KMS-11 (cell line): ENCODE measurements at regions not wholly inside any gene's neighbourhood (a gene's known extent, or its start where the extent isn't known, plus 50 kb on each side); places are given as distances from the start of the nearest gene placed in this dataset.
"Not testable (repeated sequence)": the region's sequence is repeated elsewhere in the genome, so short reads cannot be mapped to it uniquely, and the experiment has no call there.

Experiments used
- H2AFZ ChIP-seq: fragments of 200-600 bp; sonication (generic); 2 replicates; pipeline ENCODE4 v1.6.1; 2016; ENCODE audit warnings: antibody characterized with exemption, mixed run types, low read depth
- H3K27ac ChIP-seq: fragments of 200-600 bp; sonication (generic); 2 replicates; pipeline ENCODE4 v1.6.1; 2016; ENCODE audit warnings: mild to moderate bottlenecking, mixed run types
- H3K27me3 ChIP-seq: fragments of 200-600 bp; sonication (generic); 2 replicates; pipeline ENCODE4 v1.6.1; 2017; ENCODE audit warnings: mild to moderate bottlenecking, low read depth, mixed run types, moderate library complexity; ENCODE audit not compliant: insufficient read depth
- H3K36me3 ChIP-seq: fragments of 200-600 bp; sonication (generic); 2 replicates; pipeline ENCODE4 v1.6.1; 2017; ENCODE audit warnings: mild to moderate bottlenecking, mixed run types; ENCODE audit not compliant: insufficient read depth
- H3K4me1 ChIP-seq: fragments of 200-600 bp; sonication (generic); 2 replicates; pipeline ENCODE4 v1.6.1; 2016; ENCODE audit warnings: mild to moderate bottlenecking, low read depth, mixed run types; ENCODE audit not compliant: poor library complexity, severe bottlenecking
- H3K4me2 ChIP-seq: fragments of 200-600 bp; sonication (generic); 2 replicates; pipeline ENCODE4 v1.7.0; 2016; ENCODE audit warnings: mild to moderate bottlenecking, mixed run types
- H3K4me3 ChIP-seq: fragments of 200-600 bp; sonication (generic); IDR thresholded peaks from 2 replicates; pipeline ENCODE4 v1.6.1; 2017; ENCODE audit warnings: low read depth, low read length, mixed read lengths; ENCODE audit not compliant: insufficient read depth
- H3K79me2 ChIP-seq: fragments of 200-600 bp; sonication (generic); 2 replicates; pipeline ENCODE4 v1.6.1; 2016; ENCODE audit warnings: low read depth, mixed run types; ENCODE audit not compliant: insufficient read depth
- H3K9ac ChIP-seq: fragments of 200-600 bp; sonication (generic); 2 replicates; pipeline ENCODE4 v1.6.1; 2016; ENCODE audit warnings: mild to moderate bottlenecking, mixed run types
- H4K20me1 ChIP-seq: fragments of 200-600 bp; sonication (generic); 2 replicates; pipeline ENCODE4 v1.6.1; 2016; ENCODE audit warnings: mild to moderate bottlenecking, mixed run types; ENCODE audit not compliant: insufficient read depth

DNA sequence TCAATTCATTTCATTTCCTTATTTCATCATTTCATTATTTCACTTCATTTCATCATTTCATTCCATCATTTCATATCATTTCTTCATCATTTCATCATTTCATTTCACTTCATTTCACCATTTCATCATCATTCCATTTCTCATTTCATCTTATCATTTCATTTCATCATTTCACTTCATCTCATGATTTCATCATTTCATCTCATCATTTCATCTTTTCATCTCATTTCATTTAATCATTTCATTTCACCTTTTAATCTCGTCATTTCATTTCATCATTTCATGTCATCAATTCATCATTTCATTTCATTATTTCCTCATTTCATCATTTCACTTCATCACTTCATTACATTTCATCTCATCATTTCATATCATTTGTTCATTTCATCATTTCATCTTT, 177.4 kb downstream of the ZNF92 start:
- H3K4me2 ChIP-seq, H4K20me1 ChIP-seq, H3K4me1 ChIP-seq, H3K4me3 ChIP-seq, H3K9ac ChIP-seq, H2AFZ ChIP-seq, H3K79me2 ChIP-seq, H3K36me3 ChIP-seq, H3K27me3 ChIP-seq, H3K27ac ChIP-seq: not testable (repeated sequence)

DNA sequence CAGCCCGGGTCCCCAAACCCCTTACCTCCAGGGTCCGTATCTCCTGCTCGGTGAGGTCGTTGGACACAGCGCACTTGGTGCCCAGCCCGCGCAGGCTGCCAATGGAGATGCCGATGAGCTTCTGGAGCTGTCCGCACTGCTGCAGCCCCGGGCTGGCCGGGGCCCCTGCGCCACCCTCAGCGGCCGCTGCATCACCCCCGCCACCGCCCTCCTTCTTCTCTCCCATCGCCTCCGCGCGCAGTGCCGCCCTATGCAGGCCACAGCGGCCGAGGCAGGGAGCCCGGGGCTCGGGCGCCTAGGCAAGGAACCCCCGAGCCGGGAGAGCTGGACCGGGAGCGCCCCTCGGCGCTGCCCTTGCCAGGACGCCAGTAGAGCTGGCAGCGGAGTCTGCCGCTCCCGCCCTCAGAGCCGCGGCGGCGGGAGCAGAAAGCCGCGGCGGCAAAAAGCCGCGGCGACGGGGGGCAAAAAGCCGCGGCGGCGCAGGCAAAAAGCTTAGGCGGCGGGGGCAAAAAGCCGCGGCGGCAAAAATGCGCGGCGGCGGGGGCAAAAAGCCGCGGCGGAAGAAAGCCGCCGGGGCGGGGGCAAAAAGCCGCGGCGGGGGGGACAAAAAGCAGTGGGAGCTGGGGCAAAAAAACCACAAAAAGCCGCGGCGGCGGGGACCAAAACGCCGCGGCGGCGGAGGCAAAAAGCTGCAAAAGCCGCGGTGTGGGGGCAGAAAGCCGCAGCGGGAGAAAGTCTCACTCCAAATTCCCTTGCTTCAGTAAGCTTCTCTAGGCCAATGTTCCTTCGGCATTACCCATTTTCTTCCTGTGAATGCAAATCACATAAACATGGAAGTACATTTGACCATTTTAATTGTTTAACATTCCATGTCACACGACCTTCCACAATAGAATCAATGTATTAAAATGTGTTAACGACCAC, 181.2 kb downstream of the ZNF92 start:
- H3K79me2 ChIP-seq, H3K9ac ChIP-seq, H3K27me3 ChIP-seq, H3K4me2 ChIP-seq, H2AFZ ChIP-seq, H3K27ac ChIP-seq, H3K4me3 ChIP-seq, H3K4me1 ChIP-seq, H3K36me3 ChIP-seq, H4K20me1 ChIP-seq: not testable (repeated sequence)

DNA sequence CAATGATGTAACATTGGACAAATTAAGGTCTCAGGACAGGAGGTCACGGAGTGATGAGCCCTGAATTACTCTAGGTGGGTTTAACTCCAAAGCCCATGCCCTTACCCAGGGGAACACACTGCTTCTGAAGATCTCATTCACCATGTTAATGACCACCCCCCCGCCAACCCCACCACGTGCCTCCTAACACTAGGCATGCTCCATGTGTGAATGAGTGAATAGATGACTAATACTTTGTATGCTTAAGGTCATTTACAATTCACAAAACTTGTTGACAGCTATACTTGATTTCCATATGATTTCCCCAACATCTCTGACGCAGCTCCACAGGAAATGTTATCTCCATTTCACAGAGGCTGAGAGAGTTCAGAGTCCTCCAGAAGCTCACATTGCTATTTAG, 184.9 kb downstream of the ZNF92 start:
- H3K4me1 ChIP-seq, H3K79me2 ChIP-seq, H3K4me2 ChIP-seq, H3K27ac ChIP-seq, H3K9ac ChIP-seq, H3K4me3 ChIP-seq, H3K36me3 ChIP-seq, H2AFZ ChIP-seq, H4K20me1 ChIP-seq, H3K27me3 ChIP-seq: not testable (repeated sequence)

DNA sequence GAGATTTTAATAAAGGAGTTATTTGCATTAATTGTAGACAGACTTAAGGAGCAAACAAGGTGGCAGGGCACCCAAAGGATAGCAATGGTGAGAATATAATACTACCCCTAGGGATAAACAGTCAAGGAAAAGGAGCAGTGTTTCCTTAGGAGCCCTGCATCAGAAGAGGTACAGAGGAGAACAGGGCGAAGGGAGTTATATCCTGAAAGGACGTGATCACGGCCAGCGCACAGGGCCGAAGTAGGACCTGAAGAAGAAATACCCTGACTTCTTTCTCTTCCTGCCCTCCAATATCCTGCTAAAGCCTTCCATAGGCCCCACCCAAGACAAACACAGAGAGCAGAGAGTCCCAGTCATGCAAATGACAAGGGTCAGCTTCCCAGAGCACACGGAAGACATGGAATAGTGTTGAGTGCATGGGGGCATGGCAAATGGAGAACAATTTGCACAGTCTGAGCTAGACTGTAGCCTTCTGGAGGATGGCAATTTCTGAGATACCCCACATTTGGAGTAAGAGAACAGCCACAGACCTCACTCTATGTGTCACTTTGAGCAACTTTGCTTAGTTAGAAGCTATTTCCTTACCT, 188.2 kb downstream of the ZNF92 start:
- H3K79me2 ChIP-seq, H3K4me3 ChIP-seq, H3K27ac ChIP-seq, H3K4me2 ChIP-seq, H4K20me1 ChIP-seq, H3K4me1 ChIP-seq, H3K9ac ChIP-seq, H3K36me3 ChIP-seq, H3K27me3 ChIP-seq, H2AFZ ChIP-seq: not testable (repeated sequence)

DNA sequence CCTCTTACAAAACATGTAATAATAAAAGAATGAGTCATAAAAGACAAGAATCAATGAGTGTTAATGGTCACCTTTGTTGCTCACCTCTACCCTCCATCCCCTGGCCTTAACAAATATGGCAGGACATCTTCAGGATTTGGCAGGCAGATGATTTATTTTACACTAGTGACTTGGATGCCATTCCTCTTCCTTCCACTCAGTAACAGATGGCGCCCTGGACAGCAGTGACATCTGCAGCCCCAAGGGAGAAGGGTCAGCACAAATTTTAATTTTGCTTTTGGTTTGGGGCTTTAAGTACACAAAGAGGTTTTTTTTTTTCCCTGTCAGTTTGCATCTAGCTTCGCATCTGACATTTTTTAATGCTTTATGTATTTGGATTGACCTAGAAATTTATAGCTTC, 188.9 kb downstream of the ZNF92 start:
- not testable (repeated sequence) for H3K4me2 ChIP-seq, H3K9ac ChIP-seq, H3K27me3 ChIP-seq, H3K27ac ChIP-seq, H3K4me3 ChIP-seq, H3K4me1 ChIP-seq, H3K36me3 ChIP-seq, H3K79me2 ChIP-seq, H2AFZ ChIP-seq, H4K20me1 ChIP-seq

DNA sequence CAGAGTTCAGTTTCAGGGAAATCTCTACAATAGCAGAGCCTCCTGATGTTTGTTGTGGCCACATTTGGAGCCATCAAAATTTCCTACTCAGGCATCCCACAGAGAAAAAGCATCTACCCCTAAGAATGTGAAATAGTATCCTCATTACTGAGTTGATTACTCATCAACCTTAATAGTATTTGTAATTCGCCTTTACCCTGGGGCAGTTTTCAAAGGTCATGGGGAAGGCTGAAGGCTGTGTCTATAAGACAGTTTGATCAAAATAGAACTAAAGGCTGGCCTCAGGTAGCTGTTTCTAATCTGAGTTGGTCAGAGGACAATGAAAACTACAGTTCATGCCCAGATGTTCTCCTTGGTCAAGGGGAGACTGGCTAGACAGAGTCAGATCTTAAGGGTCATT, 189.7 kb downstream of the ZNF92 start:
- not testable (repeated sequence) for H2AFZ ChIP-seq, H3K4me1 ChIP-seq, H3K27ac ChIP-seq, H3K27me3 ChIP-seq, H3K79me2 ChIP-seq, H3K4me3 ChIP-seq, H3K9ac ChIP-seq, H3K36me3 ChIP-seq, H4K20me1 ChIP-seq, H3K4me2 ChIP-seq

DNA sequence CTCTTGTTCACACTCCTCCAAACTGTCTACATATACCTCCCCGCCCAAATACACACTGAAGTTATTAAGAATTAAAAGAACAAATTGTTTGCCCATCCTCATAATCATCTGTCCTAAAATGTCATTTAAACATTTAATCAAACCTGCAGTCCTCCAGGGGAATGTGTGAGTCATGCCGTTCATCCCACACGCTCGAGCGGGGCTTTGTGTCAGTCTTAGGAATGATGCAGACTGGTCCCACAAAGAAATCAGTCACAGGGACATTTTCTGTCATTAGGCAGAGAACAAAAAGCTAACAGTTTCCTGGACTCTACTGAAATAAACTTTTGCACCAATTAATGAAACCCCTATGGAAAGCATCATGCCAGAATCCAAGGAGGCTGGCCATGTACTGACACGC, 194.6 kb downstream of the ZNF92 start:
- H3K4me2 ChIP-seq, H4K20me1 ChIP-seq, H3K27me3 ChIP-seq, H3K27ac ChIP-seq, H3K79me2 ChIP-seq, H3K36me3 ChIP-seq, H3K4me3 ChIP-seq, H3K4me1 ChIP-seq, H2AFZ ChIP-seq, H3K9ac ChIP-seq: not testable (repeated sequence)

DNA sequence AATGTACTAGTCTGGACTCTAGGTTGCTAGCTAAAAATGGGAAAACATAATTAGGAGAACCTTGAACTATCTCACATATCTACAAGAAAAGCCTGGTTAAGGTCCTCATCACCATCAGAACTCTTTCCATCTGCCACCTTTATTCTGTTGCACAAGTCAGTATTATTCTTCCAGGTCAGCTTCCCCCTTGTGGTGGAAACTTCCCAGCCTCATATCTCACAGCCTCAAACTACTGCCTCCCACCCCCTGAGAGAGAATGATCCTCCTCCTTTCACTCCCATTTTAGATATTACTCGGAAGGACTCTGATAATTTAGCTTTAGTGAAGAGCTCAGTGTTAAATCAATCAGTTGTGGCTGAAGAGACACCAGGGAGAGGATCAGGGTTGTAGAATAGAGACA, 197.3 kb downstream of the ZNF92 start:
- H3K4me3 ChIP-seq, H3K9ac ChIP-seq, H3K4me1 ChIP-seq, H3K27ac ChIP-seq, H2AFZ ChIP-seq, H3K27me3 ChIP-seq, H3K4me2 ChIP-seq, H4K20me1 ChIP-seq, H3K79me2 ChIP-seq, H3K36me3 ChIP-seq: not testable (repeated sequence)

DNA sequence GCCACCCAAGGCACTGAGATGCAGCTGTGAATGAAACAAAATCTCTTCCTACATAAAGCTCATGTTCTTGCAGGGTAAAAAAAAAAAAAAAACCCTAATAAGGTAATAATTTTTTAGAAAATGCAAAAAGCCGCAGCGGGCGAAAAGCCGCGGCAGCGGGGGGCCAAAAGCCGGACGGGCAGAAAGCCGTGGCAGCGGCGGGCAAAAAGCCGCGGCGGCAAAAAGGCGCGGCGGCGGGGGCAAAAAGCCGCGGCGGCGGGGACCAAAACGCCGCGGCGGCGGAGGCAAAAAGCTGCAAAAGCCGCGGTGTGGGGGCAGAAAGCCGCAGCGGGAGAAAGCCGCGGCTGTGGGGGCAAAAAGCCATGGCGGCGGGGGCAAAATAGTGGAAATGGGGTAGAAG, 198.9 kb downstream of the ZNF92 start:
- H2AFZ ChIP-seq, H3K4me2 ChIP-seq, H3K79me2 ChIP-seq, H3K27ac ChIP-seq, H4K20me1 ChIP-seq, H3K4me1 ChIP-seq, H3K36me3 ChIP-seq, H3K9ac ChIP-seq, H3K27me3 ChIP-seq, H3K4me3 ChIP-seq: not testable (repeated sequence)

DNA sequence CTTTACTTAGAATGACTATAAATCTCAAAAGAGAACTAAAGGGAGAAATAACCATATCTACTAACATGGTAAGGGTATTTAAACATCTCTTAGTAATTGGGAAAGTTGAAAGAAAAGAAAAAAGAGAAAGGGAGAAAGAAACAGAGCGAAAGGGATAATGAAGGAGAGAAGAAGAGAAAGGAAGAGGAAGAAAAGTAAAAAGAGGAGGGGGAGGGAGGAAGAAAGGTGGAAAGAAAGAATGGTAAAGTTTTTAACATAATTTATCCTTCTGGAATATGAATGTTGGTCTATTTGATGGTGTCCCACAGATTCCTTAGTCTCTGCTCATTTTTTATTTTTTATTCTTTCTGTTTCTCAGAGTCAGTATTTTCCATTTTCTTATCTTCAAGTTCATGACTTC, 202.7 kb downstream of the ZNF92 start:
- H3K4me3 ChIP-seq, H3K27me3 ChIP-seq, H3K4me2 ChIP-seq, H2AFZ ChIP-seq, H3K27ac ChIP-seq, H3K79me2 ChIP-seq, H3K9ac ChIP-seq, H3K36me3 ChIP-seq, H4K20me1 ChIP-seq, H3K4me1 ChIP-seq: not testable (repeated sequence)
